Naive thymus-derived CD4-positive, alpha-beta T cell (primary cell): ENCODE measurements at regions not wholly inside any gene's neighbourhood (a gene's known extent, or its start where the extent isn't known, plus 50 kb on each side); places are given as distances from the start of the nearest gene placed in this dataset.

Experiments used
- ATAC-seq: fragments of 150-1000 bp; cut with Tn5 transposase; 2 replicates; pipeline ENCODE4 v1.10.0; 2021; ENCODE audit warnings: mild to moderate bottlenecking, moderate library complexity
- CTCF ChIA-PET: fragments of 350-600 bp; sonication (Branson Sonifier 250); formaldehyde crosslinking; loops from one replicate; lab custom pipeline; 2021; ENCODE audit warnings: antibody characterized with exemption; lab: Charles Lee
- POLR2A ChIA-PET: fragments of 350-600 bp; sonication (Branson Sonifier 250); formaldehyde crosslinking; loops from one replicate; lab custom pipeline; 2021; ENCODE audit warnings: antibody characterized with exemption, inconsistent platforms; lab: Charles Lee
- DNase-seq, 9 donors: peaks; one replicate each; pipeline versions ENCODE4 v3.0.0 to v3.0.0-alpha.2; 2020 to 2022; ENCODE audit warnings: mixed read lengths in 1 of 9
- H3K27ac ChIP-seq: one replicate; pipeline ENCODE4 v1.7.0; 2013; ENCODE audit warnings: mild to moderate bottlenecking, low read depth, low read length, moderate library complexity
- H3K27me3 ChIP-seq, 2 donors: one replicate each; pipeline ENCODE4 v1.7.0; 2013; ENCODE audit warnings: low read length in 2 of 2, mild to moderate bottlenecking in 2 of 2, moderate library complexity in 2 of 2; ENCODE audit not compliant: control insufficient read depth in 2 of 2, insufficient read depth in 2 of 2
- H3K36me3 ChIP-seq, 3 experiments: 1 replicate in 2 of 3; 2 replicates in 1 of 3; pipeline ENCODE4 v1.7.0; 2013; ENCODE audit warnings: low read length in 3 of 3, mild to moderate bottlenecking in 3 of 3, moderate library complexity in 1 of 3; ENCODE audit not compliant: insufficient read depth in 3 of 3, control insufficient read depth in 2 of 3
- H3K4me1 ChIP-seq, 2 donors: one replicate each; pipeline ENCODE4 v1.7.0; 2013; ENCODE audit warnings: low read length in 2 of 2, mild to moderate bottlenecking in 2 of 2, moderate library complexity in 1 of 2; ENCODE audit not compliant: control insufficient read depth in 2 of 2, insufficient read depth in 2 of 2
- H3K4me3 ChIP-seq: 2 replicates; pipeline ENCODE4 v1.7.0; 2013; ENCODE audit warnings: mild to moderate bottlenecking, low read length
- H3K9me3 ChIP-seq, 3 experiments: 1 replicate in 2 of 3; 2 replicates in 1 of 3; pipeline ENCODE4 v1.7.0; 2013; ENCODE audit warnings: low read length in 3 of 3; ENCODE audit not compliant: control insufficient read depth in 2 of 3
- H3K27ac Mint-ChIP-seq, 9 donors: one replicate each; pipeline ENCODE4 v1.8.0; 2020 to 2022; ENCODE audit warnings: mixed read lengths in 9 of 9, mild to moderate bottlenecking in 8 of 9, moderate library complexity in 5 of 9, inconsistent platforms in 2 of 9
- H3K27me3 Mint-ChIP-seq, 5 donors: one replicate each; pipeline ENCODE4 v1.8.0; 2021 to 2022; ENCODE audit warnings: mixed read lengths in 5 of 5, mild to moderate bottlenecking in 1 of 5
- H3K36me3 Mint-ChIP-seq, 5 donors: one replicate each; pipeline ENCODE4 v1.8.0; 2020 to 2022; ENCODE audit warnings: mixed read lengths in 5 of 5, mild to moderate bottlenecking in 3 of 5, inconsistent platforms in 1 of 5
- H3K4me1 Mint-ChIP-seq, 7 donors: one replicate each; pipeline ENCODE4 v1.8.0; 2020 to 2022; ENCODE audit warnings: mixed read lengths in 7 of 7, mild to moderate bottlenecking in 3 of 7, inconsistent platforms in 1 of 7
- H3K4me3 Mint-ChIP-seq, 10 donors: one replicate each; pipeline ENCODE4 v1.8.0; 2020 to 2022; ENCODE audit warnings: mild to moderate bottlenecking in 10 of 10, mixed read lengths in 10 of 10, moderate library complexity in 6 of 10, inconsistent platforms in 2 of 10
- H3K9me3 Mint-ChIP-seq, 11 donors: one replicate each; pipeline ENCODE4 v1.8.0; 2020 to 2022; ENCODE audit warnings: mixed read lengths in 11 of 11, mild to moderate bottlenecking in 4 of 11, inconsistent platforms in 1 of 11, moderate library complexity in 1 of 11
- intact Hi-C, 2 donors: fragments of 100-400 bp; cut with micrococcal nuclease; formaldehyde crosslinking; loops; one replicate each; pipeline ENCODE4 v1.15.1; 2023

- H3K9me3 Mint-ChIP-seq, result peaks cover under 1 to 14% (median 8%) of the 10 kb centered on the region in 11 donors
- ATAC-seq (no peak), DNase-seq (no peak)
- intact Hi-C loops, result no loop called here
- POLR2A ChIA-PET, result no interaction called here
- CTCF ChIA-PET, result no interaction called here
- peaks cover 0 to 9% (median 0%) of the 10 kb centered on the region in 5 donors for H3K27me3 Mint-ChIP-seq
- Histone ChIP-seq H3K4me3 (no peak overlapping the region), H3K27ac (no peak overlapping the region), H3K9me3 (no peaks in the 10 kb centered on the region), H3K27me3 (no peaks in the 10 kb centered on the region), H3K36me3 (no peaks in the 10 kb centered on the region), H3K4me1 (no peaks in the 10 kb centered on the region)
- no peak overlapping the region for H3K27ac Mint-ChIP-seq
- H3K36me3 Mint-ChIP-seq, result peaks cover 0 to 5% (median 0%) of the 10 kb centered on the region in 5 donors
- H3K4me3 Mint-ChIP-seq, result no peak overlapping the region
- H3K4me1 Mint-ChIP-seq, result no peaks in the 10 kb centered on the region
These were observed 105.1 kb upstream of the TOX3 start for GRCh38 chr16:52652033-52652432.

GRCh38 chr16:52650789-52651188, 103.8 kb upstream of the TOX3 start:
- Histone ChIP-seq H3K27ac (no peak overlapping the region), H3K4me3 (no peak overlapping the region), H3K4me1 (no peaks in the 10 kb centered on the region), H3K27me3 (no peaks in the 10 kb centered on the region), H3K36me3 (no peaks in the 10 kb centered on the region), H3K9me3 (no peaks in the 10 kb centered on the region)
- Mint-ChIP-seq H3K4me3 (no peak overlapping the region), H3K36me3 (peaks cover 0 to 5% (median 0%) of the 10 kb centered on the region in 5 donors), H3K4me1 (no peaks in the 10 kb centered on the region), H3K27me3 (peaks cover 0 to 9% (median 0%) of the 10 kb centered on the region in 5 donors), H3K27ac (no peak overlapping the region), H3K9me3 (peaks cover 2 to 19% (median 8%) of the 10 kb centered on the region in 11 donors)
- DNase-seq (no peak), ATAC-seq (no peak)
- ChIA-PET CTCF (no interaction called here), POLR2A (no interaction called here)
- intact Hi-C loops, result no loop called here

GRCh38 chr16:52650318-52650717, 103.4 kb upstream of the TOX3 start:
- no peak for ATAC-seq
- CTCF ChIA-PET, result no interaction called here

GRCh38 chr16:52649870-52650269, 102.9 kb upstream of the TOX3 start:
- ChIA-PET CTCF (no interaction called here), POLR2A (no interaction called here)
- peaks cover 2 to 18% (median 5%) of the 10 kb centered on the region in 11 donors for H3K9me3 Mint-ChIP-seq
- H3K36me3 ChIP-seq, result no peaks in the 10 kb centered on the region
- H3K27ac ChIP-seq, result no peak overlapping the region
- DNase-seq (no peak), ATAC-seq (no peak)
- no peaks in the 10 kb centered on the region for H3K4me1 Mint-ChIP-seq
- no peaks in the 10 kb centered on the region for H3K27me3 ChIP-seq
- no peaks in the 10 kb centered on the region for H3K9me3 ChIP-seq
- no peak overlapping the region for H3K4me3 ChIP-seq
- H3K4me1 ChIP-seq, result no peaks in the 10 kb centered on the region
- peaks cover 0 to under 1% (median 0%) of the 10 kb centered on the region in 5 donors for H3K27me3 Mint-ChIP-seq
- no peaks in the 10 kb centered on the region for H3K36me3 Mint-ChIP-seq
- H3K27ac Mint-ChIP-seq, result no peak overlapping the region
- H3K4me3 Mint-ChIP-seq, result no peak overlapping the region
- intact Hi-C loops, result no loop called here

More at GRCh38 chr16:52650318-52650717, 103.4 kb upstream of the TOX3 start:
- peaks cover 0 to 5% (median 0%) of the 10 kb centered on the region in 5 donors for H3K27me3 Mint-ChIP-seq
- Histone ChIP-seq H3K27ac (no peak overlapping the region), H3K4me3 (no peak overlapping the region), H3K36me3 (no peaks in the 10 kb centered on the region), H3K27me3 (no peaks in the 10 kb centered on the region), H3K4me1 (no peaks in the 10 kb centered on the region), H3K9me3 (no peaks in the 10 kb centered on the region)
- peaks cover 0 to 2% (median 0%) of the 10 kb centered on the region in 5 donors for H3K36me3 Mint-ChIP-seq
- intact Hi-C loops, result no loop called here
- no peak overlapping the region for H3K27ac Mint-ChIP-seq
- no peak overlapping the region for H3K4me3 Mint-ChIP-seq
- no peak for DNase-seq
- POLR2A ChIA-PET, result no interaction called here
- peaks cover 3 to 19% (median 5%) of the 10 kb centered on the region in 11 donors for H3K9me3 Mint-ChIP-seq
- no peaks in the 10 kb centered on the region for H3K4me1 Mint-ChIP-seq

GRCh38 chr16:52647588-52647987, 100.6 kb upstream of the TOX3 start:
- H3K36me3 ChIP-seq, result no peaks in the 10 kb centered on the region
- Mint-ChIP-seq H3K27ac (no peak overlapping the region), H3K4me1 (no peaks in the 10 kb centered on the region), H3K27me3 (no peaks in the 10 kb centered on the region), H3K4me3 (no peak overlapping the region), H3K36me3 (no peaks in the 10 kb centered on the region), H3K9me3 (peaks cover 0 to 11% (median 5%) of the 10 kb centered on the region in 11 donors)
- CTCF ChIA-PET, result no interaction called here
- POLR2A ChIA-PET, result no interaction called here
- no peaks in the 10 kb centered on the region for H3K4me1 ChIP-seq
- DNase-seq, result no peak
- ATAC-seq, result no peak
- intact Hi-C loops, result no loop called here
- no peak overlapping the region for H3K4me3 ChIP-seq
- H3K27me3 ChIP-seq, result no peaks in the 10 kb centered on the region
- no peaks in the 10 kb centered on the region for H3K9me3 ChIP-seq
- H3K27ac ChIP-seq, result no peak overlapping the region

GRCh38 chr16:52643006-52643405, 96.1 kb upstream of the TOX3 start:
- CTCF ChIA-PET, result no interaction called here
- H3K36me3 Mint-ChIP-seq, result no peaks in the 10 kb centered on the region
- H3K27me3 ChIP-seq, result no peaks in the 10 kb centered on the region

GRCh38 chr16:52634528-52634927, 87.6 kb upstream of the TOX3 start:
- Histone ChIP-seq H3K27me3 (no peaks in the 10 kb centered on the region), H3K4me3 (no peak overlapping the region), H3K9me3 (peaks cover 0 to 3% (median 0%) of the 10 kb centered on the region in 3 experiments), H3K4me1 (no peaks in the 10 kb centered on the region), H3K36me3 (no peaks in the 10 kb centered on the region), H3K27ac (no peak overlapping the region)
- Mint-ChIP-seq H3K4me3 (no peak overlapping the region), H3K9me3 (peaks cover 3 to 38% (median 14%) of the 10 kb centered on the region in 11 donors), H3K4me1 (no peaks in the 10 kb centered on the region), H3K27me3 (no peaks in the 10 kb centered on the region), H3K36me3 (peaks cover 0 to 4% (median 0%) of the 10 kb centered on the region in 5 donors), H3K27ac (no peak overlapping the region)
- intact Hi-C loops, result no loop called here
- POLR2A ChIA-PET, result no interaction called here
- ATAC-seq, result no peak
- CTCF ChIA-PET, result no interaction called here
- DNase-seq, result no peak

More at GRCh38 chr16:52643006-52643405, 96.1 kb upstream of the TOX3 start:
- H3K4me3 Mint-ChIP-seq, result no peak overlapping the region
- H3K4me1 Mint-ChIP-seq, result no peaks in the 10 kb centered on the region
- DNase-seq (no peak), ATAC-seq (no peak)
- Histone ChIP-seq H3K36me3 (no peaks in the 10 kb centered on the region), H3K9me3 (no peaks in the 10 kb centered on the region), H3K27ac (no peak overlapping the region), H3K4me3 (no peak overlapping the region), H3K4me1 (no peaks in the 10 kb centered on the region)
- POLR2A ChIA-PET, result no interaction called here
- no peaks in the 10 kb centered on the region for H3K27me3 Mint-ChIP-seq
- H3K9me3 Mint-ChIP-seq, result peaks cover 3 to 19% (median 8%) of the 10 kb centered on the region in 11 donors
- no peak overlapping the region for H3K27ac Mint-ChIP-seq
- intact Hi-C loops, result no loop called here
